DOHH2 (cell line): ENCODE measurements at regions not wholly inside any gene's neighbourhood (a gene's known extent, or its start where the extent isn't known, plus 50 kb on each side); places are given as distances from the start of the nearest gene placed in this dataset.

Experiments
- H3F3A ChIP-seq: fragments of 200-600 bp; sonication (generic), shearing (Covaris generic); 2 replicates; pipeline ENCODE4 v1.6.0; 2016; ENCODE audit warnings: antibody characterized with exemption, mild to moderate bottlenecking; ENCODE audit not compliant: control insufficient read depth, insufficient read depth
- H3K27ac ChIP-seq: fragments of 200-600 bp; sonication (generic); 2 replicates; pipeline ENCODE4 v1.5.1; 2014; ENCODE audit warnings: low read depth, mild to moderate bottlenecking, low read length, moderate library complexity
- H3K27me3 ChIP-seq: fragments of 200-600 bp; sonication (generic); 2 replicates; pipeline ENCODE4 v1.6.1; 2014; ENCODE audit warnings: mild to moderate bottlenecking, low read length, mixed read lengths; ENCODE audit not compliant: control insufficient read depth
- H3K36me3 ChIP-seq: fragments of 200-600 bp; sonication (generic); 2 replicates; pipeline ENCODE4 v1.6.1; 2014; ENCODE audit warnings: mild to moderate bottlenecking, low read length, moderate library complexity, mixed read lengths; ENCODE audit not compliant: control insufficient read depth
- H3K4me1 ChIP-seq: fragments of 200-600 bp; sonication (generic); 2 replicates; pipeline ENCODE4 v1.6.1; 2014; ENCODE audit warnings: mild to moderate bottlenecking, low read length, mixed read lengths; ENCODE audit not compliant: control insufficient read depth
- H3K4me2 ChIP-seq: fragments of 200-600 bp; sonication (generic); 2 replicates; pipeline ENCODE4 v1.6.0; 2014; ENCODE audit warnings: mild to moderate bottlenecking, low read length, moderate library complexity
- H3K4me3 ChIP-seq: fragments of 200-600 bp; sonication (generic); 2 replicates; pipeline ENCODE4 v1.5.1; 2014; ENCODE audit warnings: mild to moderate bottlenecking, low read length, mixed read lengths
- H3K79me2 ChIP-seq: fragments of 200-600 bp; sonication (generic); 2 replicates; pipeline ENCODE4 v1.6.1; 2014; ENCODE audit warnings: mild to moderate bottlenecking, low read length, mixed read lengths; ENCODE audit not compliant: control insufficient read depth
- H3K9me2 ChIP-seq: fragments of 200-600 bp; sonication (generic); replicated peaks from 2 replicates; pipeline ENCODE4 v1.6.1; 2014; ENCODE audit warnings: mild to moderate bottlenecking, low read length, mixed read lengths; ENCODE audit not compliant: control insufficient read depth
- H3K9me3 ChIP-seq: fragments of 200-600 bp; sonication (generic); 2 replicates; pipeline ENCODE4 v1.6.1; 2014; ENCODE audit warnings: antibody characterized with exemption, low read length, mixed read lengths; ENCODE audit not compliant: control insufficient read depth, insufficient read depth
- H4K20me1 ChIP-seq: fragments of 200-600 bp; sonication (generic); 2 replicates; pipeline ENCODE4 v1.6.0; 2014; ENCODE audit warnings: low read depth, mild to moderate bottlenecking, antibody characterized with exemption, low read length, moderate library complexity; ENCODE audit not compliant: control insufficient read depth, insufficient read depth
- CTCF ChIP-seq: fragments of 200-600 bp; sonication (generic); IDR thresholded peaks from one replicate; pipeline ENCODE4 v1.5.1; 2014; ENCODE audit warnings: antibody characterized with exemption, mild to moderate bottlenecking, low read depth, low read length; ENCODE audit not compliant: poor library complexity, severe bottlenecking
- EZH2phosphoT487 ChIP-seq: fragments of 200-600 bp; sonication (generic); IDR thresholded peaks from 2 replicates; pipeline ENCODE4 v1.6.1; 2017; ENCODE audit warnings: borderline replicate concordance, mild to moderate bottlenecking, antibody characterized with exemption, low read length, moderate library complexity, mixed read lengths

DNA sequence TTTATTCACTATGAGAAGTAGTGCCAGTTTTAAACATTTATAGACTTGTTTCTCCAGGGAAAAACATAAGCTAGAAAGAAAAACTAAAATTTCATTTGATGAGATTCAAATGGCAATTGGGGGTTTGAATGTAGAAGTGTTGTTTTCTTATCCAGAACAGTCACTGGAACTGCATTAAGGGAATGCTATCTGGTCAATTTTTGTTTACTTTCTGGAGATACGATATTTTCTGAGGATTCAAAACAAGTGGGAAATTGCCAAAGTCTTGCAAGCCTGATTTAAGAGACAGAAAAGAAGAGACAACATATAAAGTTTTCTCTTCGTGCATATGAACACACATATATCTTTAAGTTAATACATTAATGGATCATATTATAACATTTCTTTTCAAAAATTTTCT is 118.4 kb downstream of the NXNL2 start:
- H3K9me2 ChIP-seq: no peaks in the 10 kb centered on the region
- no peaks in the 10 kb centered on the region for H3K27me3 ChIP-seq
- H3K4me3 ChIP-seq: no peak overlapping the region
- H3K4me2 ChIP-seq: no peak overlapping the region
- TF ChIP-seq CTCF: no peak
- TF ChIP-seq EZH2phosphoT487: no peak
- H3F3A ChIP-seq: no peaks in the 10 kb centered on the region
- no peaks in the 10 kb centered on the region for H3K79me2 ChIP-seq
- no peaks in the 10 kb centered on the region for H3K4me1 ChIP-seq
- no peak overlapping the region for H3K27ac ChIP-seq
- H3K36me3 ChIP-seq: no peaks in the 10 kb centered on the region
- no peaks in the 10 kb centered on the region for H4K20me1 ChIP-seq
- H3K9me3 ChIP-seq: no peaks in the 10 kb centered on the region

GRCh38 chr9:88653911-88654310 is 118.9 kb downstream of the NXNL2 start:
- Histone ChIP-seq H3K9me3 (no peaks in the 10 kb centered on the region), H3K27ac (no peak overlapping the region), H3F3A (no peaks in the 10 kb centered on the region), H4K20me1 (no peaks in the 10 kb centered on the region), H3K9me2 (no peaks in the 10 kb centered on the region), H3K4me1 (no peaks in the 10 kb centered on the region), H3K4me3 (no peak overlapping the region), H3K27me3 (no peaks in the 10 kb centered on the region), H3K79me2 (no peaks in the 10 kb centered on the region), H3K4me2 (no peak overlapping the region), H3K36me3 (no peaks in the 10 kb centered on the region)
- no peak for TF ChIP-seq EZH2phosphoT487
- TF ChIP-seq CTCF: no peak

GRCh38 chr9:88657893-88658292 is 122.9 kb downstream of the NXNL2 start:
- Histone ChIP-seq H3K79me2 (no peaks in the 10 kb centered on the region), H3K4me3 (no peak overlapping the region), H3K27ac (no peak overlapping the region), H3K4me1 (no peaks in the 10 kb centered on the region), H4K20me1 (no peaks in the 10 kb centered on the region), H3K27me3 (no peaks in the 10 kb centered on the region), H3F3A (no peaks in the 10 kb centered on the region), H3K4me2 (no peak overlapping the region), H3K9me3 (no peaks in the 10 kb centered on the region), H3K9me2 (no peaks in the 10 kb centered on the region), H3K36me3 (no peaks in the 10 kb centered on the region)
- no peak for TF ChIP-seq EZH2phosphoT487
- no peak for TF ChIP-seq CTCF
